Activated naive CD4-positive, alpha-beta T cell treated with anti-CD3 and anti-CD28 coated beads, Interleukin-2, amount 50 U/mL, for 16 hours (primary cell): ENCODE measurements at regions not wholly inside any gene's neighbourhood (a gene's known extent, or its start where the extent isn't known, plus 50 kb on each side); places are given as distances from the start of the nearest gene placed in this dataset.

Experiments used
- DNase-seq: peaks from one replicate; pipeline ENCODE4 v3.0.0-alpha.2; 2020

DNA sequence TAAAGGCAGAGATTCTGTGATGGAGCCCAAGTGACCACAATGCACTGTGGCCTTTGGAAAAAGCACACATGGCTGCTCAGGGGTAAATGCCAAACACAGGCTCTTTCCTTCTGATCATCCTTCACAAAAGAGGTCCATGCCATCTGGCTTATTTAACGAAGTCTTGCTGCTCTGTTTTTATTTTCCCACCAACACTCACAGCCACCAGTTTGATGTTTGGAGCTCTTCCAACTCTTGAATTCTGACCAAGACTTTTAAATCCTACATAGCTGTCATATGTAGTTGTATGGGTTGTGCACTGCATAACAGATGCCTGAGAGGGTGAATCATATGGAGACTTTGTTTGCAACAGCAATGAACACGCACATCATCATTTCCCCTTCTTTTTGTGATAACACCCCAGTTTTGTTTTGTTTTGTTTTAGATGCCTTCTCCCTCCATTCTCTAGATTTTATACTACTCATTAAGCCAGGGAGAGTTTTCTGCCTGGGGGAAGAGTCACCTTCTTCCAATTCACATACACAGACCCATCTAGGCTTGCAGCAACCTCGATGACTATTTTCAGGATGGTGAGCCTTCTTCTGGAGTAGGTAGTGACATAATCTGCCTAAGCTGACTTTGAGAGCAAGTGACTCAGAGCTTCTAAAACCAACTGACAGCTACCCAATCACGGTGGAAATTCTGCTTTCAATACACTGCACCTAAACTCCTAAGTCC, 145.2 kb upstream of the WSCD2 start:
- no peak for DNase-seq

DNA sequence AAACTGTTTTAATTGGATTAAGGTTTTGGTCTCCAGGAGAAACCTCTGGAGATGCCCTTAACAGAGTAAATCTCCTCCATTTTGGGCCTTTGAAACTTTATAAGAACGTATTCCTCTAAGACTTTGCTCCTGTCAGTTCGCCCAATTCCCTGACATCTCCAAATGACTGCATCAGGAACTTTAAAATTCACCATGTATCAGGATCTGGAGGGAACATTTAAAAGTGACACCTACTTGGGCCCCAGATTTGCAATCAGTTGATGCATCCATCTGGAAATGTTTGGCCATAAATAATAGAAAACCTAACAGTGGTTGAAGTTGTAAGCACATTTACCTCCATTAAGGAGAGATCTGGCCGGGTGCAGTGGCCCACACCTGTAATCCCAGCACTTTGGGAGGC, 144.1 kb upstream of the WSCD2 start:
- DNase-seq = no peak

DNA sequence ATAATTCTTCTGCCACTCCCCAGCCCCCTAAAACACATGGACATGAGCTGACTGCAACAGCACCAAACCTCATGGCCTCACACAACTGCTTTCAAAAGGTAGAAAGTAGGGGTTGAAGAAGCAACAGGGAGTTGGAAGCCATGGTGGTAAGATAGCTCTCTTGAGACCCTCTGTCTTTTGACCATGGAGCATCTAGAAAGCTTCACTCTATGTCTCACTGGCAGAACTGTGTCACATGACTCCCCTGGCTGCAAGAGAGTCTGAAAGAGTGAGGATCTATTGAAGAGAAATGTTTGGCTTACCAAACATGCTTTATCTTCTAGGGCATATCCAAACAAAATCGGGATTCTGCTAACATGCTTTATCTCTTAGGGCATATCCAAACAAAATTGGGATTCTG, 142.9 kb upstream of the WSCD2 start:
- no peak for DNase-seq

DNA sequence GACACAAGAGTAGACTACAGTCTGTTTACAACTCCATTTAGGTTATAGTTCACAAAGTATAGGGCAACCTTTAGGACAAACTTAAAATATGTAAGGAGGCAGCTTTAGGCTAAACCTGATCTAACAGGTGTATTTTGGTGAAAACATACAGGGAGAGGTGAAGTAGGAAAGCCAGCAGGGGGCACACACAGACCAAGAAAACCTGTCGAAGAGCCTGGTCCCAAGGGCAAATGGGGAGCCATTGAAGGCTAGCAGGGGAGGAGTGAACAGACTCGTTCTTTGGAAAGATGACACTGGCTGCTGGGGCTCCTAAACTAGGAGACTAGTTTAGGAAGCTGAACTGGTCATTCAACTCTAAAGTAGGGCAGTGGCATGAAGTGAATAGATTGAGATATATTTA, 138.8 kb upstream of the WSCD2 start:
- peak; percentile 37 for DNase-seq

DNA sequence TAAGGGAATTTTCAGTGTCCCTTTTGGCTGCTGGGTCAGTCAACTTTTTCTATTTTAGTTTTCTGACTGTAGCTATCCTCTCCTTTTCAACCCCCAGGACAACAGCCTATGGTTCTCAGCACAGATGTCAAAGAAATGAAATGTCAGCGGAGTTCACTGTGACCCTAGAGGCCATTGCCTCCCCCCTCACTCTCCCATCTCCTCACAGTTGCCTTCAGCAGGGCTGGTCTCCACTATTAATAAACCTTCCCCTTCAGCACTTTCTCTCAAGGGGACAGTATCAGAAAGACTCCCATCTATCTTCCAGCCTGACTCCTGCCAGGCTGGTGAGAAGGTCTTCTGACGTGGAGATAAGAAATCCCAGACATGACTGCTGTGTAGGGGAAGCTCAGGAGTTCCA, 137.1 kb upstream of the WSCD2 start:
- no peak for DNase-seq

DNA sequence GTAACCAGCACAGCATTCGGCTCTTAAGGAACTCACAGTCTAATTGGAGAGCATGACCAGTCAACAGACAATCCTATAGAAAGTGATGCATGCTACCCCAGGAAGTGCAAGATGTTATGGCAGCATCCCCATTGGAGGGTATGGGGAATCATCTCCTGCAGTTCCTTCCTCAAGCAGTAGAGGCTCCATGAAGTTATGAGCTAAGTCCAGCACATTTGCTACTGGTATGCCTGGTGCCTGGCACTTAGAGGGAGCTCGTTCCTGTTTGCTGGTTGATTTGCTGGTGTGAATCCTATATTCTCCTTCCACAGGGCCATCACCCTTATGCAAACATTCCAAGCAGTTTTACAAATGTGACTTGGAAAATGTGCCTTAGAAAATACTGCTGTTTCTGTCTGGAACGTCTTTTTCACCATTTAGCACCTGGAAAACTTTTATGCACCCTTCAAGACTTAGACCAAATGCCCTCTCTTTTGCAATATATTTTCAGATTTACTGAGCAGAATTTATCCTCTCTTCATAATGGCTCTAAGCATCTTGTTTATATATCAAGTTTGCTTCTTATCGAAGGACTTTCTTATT, 136.1 kb upstream of the WSCD2 start:
- no peak for DNase-seq

DNA sequence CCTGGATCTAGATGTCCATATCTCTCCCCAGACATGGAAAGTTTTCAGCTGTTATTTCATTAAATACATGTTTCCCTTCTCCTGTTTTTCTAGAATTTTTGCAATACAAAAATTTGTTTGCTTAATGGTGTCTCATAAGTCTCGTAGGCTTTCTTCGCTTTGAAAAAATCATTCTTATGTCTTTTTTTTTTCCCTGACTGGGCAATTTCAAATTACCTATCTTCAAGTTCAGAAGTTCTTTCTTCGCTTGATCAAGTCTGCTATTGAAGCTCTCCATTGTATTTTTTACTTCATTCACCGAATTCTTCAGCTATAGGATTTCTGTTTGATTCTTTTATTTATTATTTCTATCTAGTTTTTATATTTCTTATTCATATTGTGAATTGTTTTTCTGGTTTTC, 130.2 kb upstream of the WSCD2 start:
- DNase-seq = no peak

DNA sequence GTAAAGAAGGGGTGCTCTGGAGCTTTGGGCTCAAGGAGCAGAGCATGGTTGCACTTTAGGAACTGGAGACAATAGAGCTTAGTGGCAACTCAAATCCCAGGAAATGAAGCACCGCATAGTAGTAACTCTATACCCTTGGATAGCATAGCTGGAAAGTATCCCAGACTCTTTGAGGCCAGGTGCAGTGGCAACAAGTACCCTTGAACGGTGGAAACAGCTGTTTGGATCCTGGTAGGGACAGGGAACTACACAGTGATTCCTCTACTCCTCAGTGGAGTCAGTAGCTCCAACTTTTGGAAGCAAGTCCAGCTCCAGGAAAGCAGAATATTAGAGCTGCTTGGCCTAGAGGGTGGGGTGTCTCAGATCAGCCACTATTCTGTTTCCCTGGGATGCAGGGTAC, 129.0 kb upstream of the WSCD2 start:
- no peak for DNase-seq

DNA sequence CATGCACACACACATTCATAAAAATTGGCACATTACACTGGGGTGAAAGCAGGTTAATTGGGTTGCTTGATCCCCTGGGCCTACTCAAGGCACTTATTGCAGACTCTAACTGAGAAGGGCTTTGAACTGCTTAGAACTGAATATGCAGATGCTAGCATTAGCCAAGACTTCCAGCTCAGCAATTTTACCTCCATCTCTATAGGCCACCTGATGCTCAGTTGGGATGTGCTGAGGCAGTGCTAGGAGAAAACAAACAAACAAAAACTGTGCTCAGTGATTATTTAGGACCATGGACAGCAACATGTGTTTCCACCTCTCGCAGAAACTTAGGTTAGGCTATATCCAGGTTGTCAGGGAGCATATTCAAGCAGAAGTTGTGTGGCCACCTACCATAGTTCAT, 124.8 kb upstream of the WSCD2 start:
- no peak for DNase-seq

DNA sequence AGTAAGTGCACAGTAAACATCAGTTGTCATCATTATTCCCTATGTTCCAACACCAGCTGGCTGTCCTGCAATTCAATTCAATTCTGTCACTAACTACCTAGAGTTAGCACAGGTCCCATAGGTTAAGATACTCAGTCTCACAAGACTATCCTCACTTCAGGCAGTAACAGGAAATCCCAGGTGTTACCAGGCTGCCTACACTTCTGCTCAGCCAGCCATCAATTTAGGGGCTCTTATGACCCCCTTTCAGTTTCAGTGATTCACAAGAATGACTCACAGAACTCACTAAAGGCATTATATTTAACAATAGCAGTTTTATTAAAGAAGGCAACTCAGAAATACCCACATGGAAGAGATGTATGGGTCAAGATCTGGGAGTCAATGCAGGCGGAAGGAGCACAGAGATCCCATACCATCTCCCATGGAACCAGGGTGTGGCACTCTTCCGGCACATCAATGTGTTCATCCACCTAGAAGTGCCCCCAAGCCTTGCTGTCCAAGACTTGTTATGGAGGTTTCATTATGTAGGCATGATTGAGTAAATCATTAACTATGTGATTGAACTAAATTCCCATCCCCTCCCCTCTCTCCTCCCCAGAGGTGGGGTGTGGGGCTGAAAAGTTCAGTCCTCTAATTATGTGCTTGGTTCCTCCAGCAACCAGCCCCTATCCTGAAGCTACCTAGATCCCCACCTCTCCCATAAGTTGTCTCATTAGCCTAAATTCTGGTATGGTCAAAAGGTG, 120.8 kb upstream of the WSCD2 start:
- DNase-seq = no peak

DNA sequence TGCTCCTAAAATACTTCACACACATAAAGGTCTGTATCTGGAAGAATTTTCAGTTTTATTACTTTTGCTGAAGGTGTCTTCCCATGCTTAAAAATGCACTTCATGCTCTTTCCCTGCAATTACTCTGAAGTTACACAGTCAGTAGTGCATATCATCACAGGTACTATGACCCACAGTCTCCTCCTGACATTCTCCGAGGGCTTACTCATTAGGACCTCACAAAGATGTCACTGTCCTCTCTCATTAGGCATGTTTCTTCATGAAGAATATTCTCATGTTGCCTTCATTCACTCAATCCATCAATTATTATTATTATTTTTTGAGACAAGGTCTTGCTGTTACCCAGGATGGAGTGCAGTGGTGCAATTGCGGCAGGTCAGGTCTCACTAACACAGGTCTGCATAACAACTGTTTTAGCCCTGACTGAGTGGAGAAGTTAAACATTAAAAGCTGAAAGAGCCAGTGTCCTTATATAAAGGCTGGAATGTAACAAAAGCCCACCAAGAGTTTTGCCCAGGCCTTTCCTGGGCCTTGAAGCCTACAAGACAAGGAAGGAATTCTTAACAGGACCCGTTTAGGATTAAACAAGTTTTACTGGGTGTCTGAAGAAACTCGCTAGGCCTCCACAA, 119.5 kb upstream of the WSCD2 start:
- DNase-seq = no peak

DNA sequence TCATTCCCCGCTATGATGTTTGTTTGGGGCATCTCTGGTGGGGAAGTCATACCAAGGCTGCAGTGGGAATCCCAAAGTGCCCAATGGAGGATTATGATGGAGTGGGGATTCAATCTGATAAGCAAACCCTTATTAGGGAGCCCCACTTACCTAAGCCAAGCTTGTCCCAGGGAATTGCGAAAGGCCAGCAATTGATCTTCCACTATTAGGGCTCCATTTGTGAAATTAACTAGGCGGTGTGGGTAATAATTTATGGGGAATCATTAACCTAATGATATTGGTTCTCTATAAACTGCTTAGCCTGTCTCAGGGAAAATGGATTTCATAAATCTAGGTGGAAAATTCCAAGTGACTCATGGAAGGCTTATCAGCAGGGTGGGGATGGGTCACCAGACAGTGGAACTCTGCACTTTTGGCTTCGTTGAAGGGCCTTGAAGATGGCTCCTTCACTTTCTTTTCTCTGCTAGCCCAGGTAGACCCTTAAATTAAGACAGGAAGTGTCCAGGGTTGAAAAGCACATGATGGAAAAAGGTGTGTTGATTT, 113.0 kb upstream of the WSCD2 start:
- DNase-seq = no peak

DNA sequence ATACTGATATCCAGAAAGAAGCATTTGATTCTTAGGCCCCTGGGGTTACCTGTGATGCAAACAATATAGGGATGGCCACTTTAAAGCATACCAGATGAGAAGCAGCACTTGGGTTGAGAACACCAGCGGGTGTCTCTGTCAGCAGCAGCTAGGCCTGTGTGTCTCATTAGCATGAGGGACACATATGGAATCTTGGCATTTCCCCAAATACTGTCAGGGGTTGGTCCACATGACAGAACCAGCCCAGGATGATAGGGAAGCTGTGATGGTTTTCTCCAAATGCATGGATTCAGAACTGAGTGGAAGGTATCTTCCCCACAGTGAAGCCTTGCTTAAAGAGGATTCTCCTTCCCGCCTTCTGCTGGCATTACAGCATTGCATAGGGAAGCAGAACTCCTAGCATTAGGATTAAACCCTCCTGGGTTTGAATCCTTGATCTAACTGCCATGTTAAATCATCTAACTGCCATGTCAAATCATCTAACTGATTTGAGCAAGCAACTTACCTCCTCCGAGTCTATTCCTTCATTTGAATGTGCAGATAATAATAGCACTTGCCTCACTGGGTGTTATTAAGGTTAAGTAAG, 111.5 kb upstream of the WSCD2 start:
- no peak for DNase-seq

DNA sequence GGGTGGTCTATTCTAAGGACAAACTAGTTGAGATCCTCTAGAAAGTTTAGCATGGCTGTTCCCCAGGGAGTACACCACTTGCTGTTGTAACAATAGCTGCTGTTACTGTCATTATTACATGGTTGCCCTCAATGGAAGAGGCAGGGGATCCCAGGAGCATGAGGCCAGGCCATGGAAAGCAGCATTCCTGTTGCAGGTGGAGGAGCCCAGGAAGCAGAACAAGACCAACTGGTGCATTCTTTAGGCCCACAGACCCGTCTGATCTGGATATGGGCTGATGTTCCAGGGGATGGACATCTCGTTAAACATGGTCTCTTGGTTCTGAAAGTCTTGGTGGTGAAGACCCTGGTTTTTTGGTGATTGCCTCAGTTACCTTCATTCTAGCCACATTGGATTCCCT, 109.2 kb upstream of the WSCD2 start:
- no peak for DNase-seq

DNA sequence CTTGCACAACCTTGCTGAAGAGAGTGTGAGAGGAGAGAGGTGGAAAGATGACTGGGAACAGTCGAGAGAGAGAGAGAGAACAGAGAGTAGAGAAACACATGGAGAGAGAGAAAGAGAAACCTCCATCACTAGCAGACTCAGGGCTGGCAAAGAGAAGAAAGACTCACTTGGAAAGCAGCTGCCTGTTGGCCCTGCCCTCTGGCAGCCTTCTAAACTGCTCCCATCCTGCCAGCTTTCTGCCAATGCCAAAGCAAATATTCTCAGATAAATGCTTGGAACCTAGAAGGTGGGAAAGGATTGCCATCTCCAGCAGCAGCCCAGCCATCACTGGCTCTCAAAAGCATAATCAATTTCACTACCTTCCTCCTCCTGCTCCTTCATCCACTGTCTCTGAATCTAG, 107.9 kb upstream of the WSCD2 start:
- no peak for DNase-seq

DNA sequence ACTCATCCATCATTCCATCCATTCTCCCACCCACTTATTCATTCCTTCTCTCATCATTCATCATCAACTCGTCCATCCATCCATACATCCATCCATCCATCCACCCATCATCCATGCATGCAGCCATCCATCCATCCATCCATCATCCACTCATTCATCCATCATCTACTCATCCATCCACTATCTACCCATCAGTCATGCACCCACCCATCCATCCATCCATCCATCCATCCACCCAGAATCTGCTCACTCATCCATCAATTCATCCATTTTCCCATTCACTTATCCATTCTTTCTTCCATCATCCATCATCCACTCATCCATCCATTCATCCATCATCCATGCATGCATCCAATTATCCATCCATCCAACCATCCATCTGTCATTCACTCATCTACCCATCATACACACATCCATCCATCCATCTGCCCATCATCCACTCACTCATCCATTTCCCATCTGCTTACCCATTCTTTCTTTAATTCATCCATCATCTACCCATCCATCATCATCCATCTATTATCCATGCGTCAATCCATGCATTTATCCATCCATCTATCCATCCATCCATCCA, 107.1 kb upstream of the WSCD2 start:
- DNase-seq = no peak

DNA sequence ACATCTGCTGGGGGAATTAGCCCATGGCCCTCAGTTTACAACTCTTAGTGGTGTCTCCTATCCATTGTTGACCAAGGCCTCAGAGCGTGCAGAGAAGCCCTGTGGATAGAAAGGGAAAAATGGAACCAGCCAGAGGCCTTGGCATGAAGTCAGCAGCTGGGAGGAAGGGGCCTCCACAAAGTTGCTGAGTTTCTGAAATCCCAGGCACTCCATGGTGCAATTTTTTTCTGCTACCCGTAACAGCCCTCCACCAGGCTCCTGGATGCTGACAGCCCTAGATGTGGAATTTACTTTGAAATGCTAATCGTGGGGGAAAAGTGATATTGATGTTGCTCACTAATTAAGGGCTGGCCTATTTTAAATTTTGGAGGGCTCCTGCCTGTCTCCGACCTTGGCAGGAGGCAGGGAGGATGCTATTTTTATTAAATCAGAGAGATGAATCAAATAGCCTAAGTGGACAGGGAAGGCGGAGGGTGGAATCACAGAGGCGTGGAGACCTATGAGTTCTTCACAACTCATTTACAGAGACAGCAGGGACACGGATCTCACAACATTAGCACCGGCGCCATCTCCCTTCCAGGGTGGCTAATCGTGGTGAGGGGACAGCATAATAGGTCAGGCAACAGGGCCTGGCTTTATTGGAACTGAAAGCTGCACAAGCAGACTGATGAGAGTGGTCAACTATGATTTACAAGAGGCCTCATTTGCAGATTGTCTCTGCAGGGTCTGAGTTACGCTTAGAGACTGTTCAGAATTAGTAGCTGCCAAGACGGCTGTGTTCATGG, 99.8 kb upstream of the WSCD2 start:
- no peak for DNase-seq

DNA sequence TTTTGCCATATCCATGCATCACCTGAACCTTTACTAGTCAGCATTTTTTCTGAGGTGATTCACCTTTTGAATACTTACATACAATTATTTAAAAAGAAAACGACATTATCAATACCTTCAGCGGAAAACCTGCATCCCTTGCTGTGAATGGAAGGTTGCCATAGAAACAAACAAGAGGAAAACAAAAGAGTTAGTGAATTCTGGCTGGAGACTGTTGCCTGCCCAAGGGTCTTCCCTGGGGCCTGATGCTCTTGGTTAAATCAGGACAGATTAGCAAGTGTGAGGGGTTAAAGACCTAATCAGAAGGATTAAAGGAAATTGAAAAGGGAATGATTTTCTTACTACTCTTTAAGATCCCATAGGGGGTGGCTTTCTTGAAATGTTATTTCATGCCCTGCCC, 96.0 kb upstream of the WSCD2 start:
- no peak for DNase-seq

DNA sequence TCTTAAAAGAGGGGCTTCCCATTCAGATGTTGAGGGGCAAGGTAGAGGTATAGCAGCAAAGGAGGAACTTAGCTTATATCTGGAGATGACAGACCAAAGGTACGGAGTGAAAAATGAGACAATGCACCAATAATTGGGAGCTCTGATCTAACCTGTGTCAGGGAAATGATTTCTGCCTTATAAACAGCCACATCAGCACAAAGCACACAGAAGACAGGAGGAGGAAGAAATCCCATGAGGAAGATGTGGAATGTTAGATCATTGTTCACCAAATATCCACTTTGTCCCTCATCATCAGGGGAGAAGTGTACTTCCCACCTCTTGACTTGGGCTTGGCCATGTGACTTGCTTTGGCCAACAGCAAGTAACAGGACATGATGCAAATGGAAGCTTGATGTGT, 93.7 kb upstream of the WSCD2 start:
- no peak for DNase-seq

DNA sequence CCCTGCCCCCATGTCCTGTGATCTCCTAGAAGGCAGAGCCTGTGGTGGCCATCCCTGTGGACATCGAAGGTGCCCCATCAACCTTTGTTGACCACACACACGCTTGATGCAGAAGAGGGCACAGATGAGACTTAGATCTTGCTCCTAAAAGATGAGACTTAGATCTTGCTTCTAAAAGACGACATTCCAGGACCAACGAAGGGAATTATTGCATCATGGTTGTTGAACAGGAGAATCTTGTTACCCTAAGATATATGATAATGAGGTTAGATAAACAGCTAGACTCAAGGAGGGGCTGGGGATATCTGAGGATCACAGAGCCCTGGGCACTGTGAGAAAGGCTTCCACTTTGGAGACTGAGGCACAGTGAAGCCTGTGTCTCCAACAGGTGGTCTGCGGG, 91.1 kb upstream of the WSCD2 start:
- no peak for DNase-seq

DNA sequence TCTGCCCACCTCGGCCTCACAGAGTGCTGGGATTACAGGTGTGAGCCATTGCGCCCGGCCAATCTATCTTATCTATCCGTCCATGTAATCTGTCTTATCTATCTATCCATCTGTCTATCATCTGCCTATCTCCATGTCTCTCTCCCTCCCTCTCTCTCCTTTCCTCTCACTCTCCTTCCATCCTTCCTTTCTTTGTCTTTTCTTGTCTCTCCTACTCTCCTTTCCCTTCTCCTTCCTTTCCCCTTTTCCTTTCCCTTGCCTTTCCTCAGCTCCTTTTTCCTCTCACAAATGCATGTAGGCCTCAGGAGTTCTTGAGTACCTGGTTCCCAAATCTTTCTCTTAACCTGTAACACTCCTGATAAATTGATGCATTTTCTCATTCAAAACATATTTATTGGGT, 89.3 kb upstream of the WSCD2 start:
- no peak for DNase-seq

DNA sequence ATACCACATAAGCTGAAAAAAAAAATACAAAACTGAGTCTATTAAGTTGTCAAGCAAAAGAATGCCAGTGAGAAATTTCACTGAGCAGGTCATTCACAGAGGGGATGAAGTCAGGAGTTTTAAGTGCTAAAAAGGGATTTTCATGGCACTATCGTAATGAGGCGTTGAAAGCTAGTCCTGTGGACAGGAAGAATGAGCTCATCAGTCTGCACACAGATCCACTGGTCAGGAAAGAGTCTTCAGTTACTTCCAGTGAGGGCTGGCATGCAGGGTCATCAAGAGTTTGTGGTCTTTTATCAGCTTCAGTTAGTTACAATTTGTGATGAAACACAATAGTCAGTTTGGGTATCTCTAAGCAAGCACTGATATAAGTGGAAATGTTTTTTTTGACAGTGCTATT, 88.1 kb upstream of the WSCD2 start:
- DNase-seq = no peak
